OCI-LY7 (cell line): ENCODE measurements at regions not wholly inside any gene's neighbourhood (a gene's known extent, or its start where the extent isn't known, plus 50 kb on each side); places are given as distances from the start of the nearest gene placed in this dataset.

ENCODE experiments used
- BruUV-seq: library from RNA; stranded (reverse); fragments of 400-500 nt; replicated peaks from 2 replicates; lab custom pipeline; 2021; lab: Mats Ljungman, UMichigan
- CTCF ChIA-PET: fragments of 300-600 bp; sonication (Branson Sonifier 250); formaldehyde crosslinking; loops from one replicate; lab custom pipeline; 2022; ENCODE audit warnings: antibody characterized with exemption; ENCODE audit not compliant: unreplicated experiment; lab: Charles Lee
- POLR2A ChIA-PET: fragments of 300-600 bp; sonication (Branson Sonifier 250); formaldehyde crosslinking; loops from one replicate; lab custom pipeline; 2022; ENCODE audit warnings: antibody characterized with exemption; lab: Charles Lee
- DNase-seq: peaks from one replicate; pipeline ENCODE4 v3.0.0-alpha.2; 2015; ENCODE audit warnings: low spot score
- H2AFZ ChIP-seq: fragments of 200-600 bp; sonication (generic), shearing (Covaris generic); 2 replicates; pipeline ENCODE4 v1.6.1; 2014; ENCODE audit warnings: mild to moderate bottlenecking, antibody characterized with exemption, low read length, moderate library complexity
- H3K27ac ChIP-seq: fragments of 200-600 bp; sonication (generic); 2 replicates; pipeline ENCODE4 v1.5.1; 2014; ENCODE audit warnings: mixed run types, low read depth, mild to moderate bottlenecking, moderate library complexity, low read length, inconsistent platforms; ENCODE audit not compliant: poor library complexity, severe bottlenecking
- H3K36me3 ChIP-seq: fragments of 200-600 bp; sonication (generic); 2 replicates; pipeline ENCODE4 v1.6.1; 2014; ENCODE audit warnings: mild to moderate bottlenecking, antibody characterized with exemption, low read length, moderate library complexity, mixed read lengths; ENCODE audit not compliant: insufficient read depth
- H3K4me1 ChIP-seq: fragments of 200-600 bp; sonication (generic); 2 replicates; pipeline ENCODE4 v1.5.1; 2014; ENCODE audit warnings: mild to moderate bottlenecking, low read length; ENCODE audit not compliant: insufficient read depth, poor library complexity, severe bottlenecking
- H3K4me2 ChIP-seq: fragments of 200-600 bp; sonication (generic); 2 replicates; pipeline ENCODE4 v1.6.1; 2014; ENCODE audit warnings: mild to moderate bottlenecking, low read length
- H3K4me3 ChIP-seq: fragments of 200-600 bp; sonication (generic); 2 replicates; pipeline ENCODE4 v1.5.1; 2014; ENCODE audit warnings: mild to moderate bottlenecking, low read depth, low read length; ENCODE audit not compliant: poor library complexity, severe bottlenecking
- H3K79me2 ChIP-seq: fragments of 200-600 bp; sonication (generic); 2 replicates; pipeline ENCODE4 v1.6.1; 2016; ENCODE audit warnings: low read depth, mild to moderate bottlenecking, low read length, moderate library complexity, mixed read lengths; ENCODE audit not compliant: insufficient read depth
- H3K9me2 ChIP-seq: fragments of 200-600 bp; sonication (generic); 2 replicates; pipeline ENCODE4 v1.6.1; 2016; ENCODE audit warnings: mild to moderate bottlenecking, low read length, mixed read lengths; ENCODE audit not compliant: insufficient read depth
- H3K9me3 ChIP-seq: fragments of 200-600 bp; sonication (generic); 2 replicates; pipeline ENCODE4 v1.6.1; 2014; ENCODE audit warnings: mild to moderate bottlenecking, mixed run types, low read length, mixed read lengths
- H4K20me1 ChIP-seq: fragments of 200-600 bp; sonication (generic); 2 replicates; pipeline ENCODE4 v1.6.1; 2014; ENCODE audit warnings: mild to moderate bottlenecking, antibody characterized with exemption, low read length, moderate library complexity, mixed read lengths; ENCODE audit not compliant: insufficient read depth
- EZH2phosphoT487 ChIP-seq: fragments of 200-600 bp; sonication (generic); IDR thresholded peaks from 2 replicates; pipeline ENCODE4 v1.6.1; 2018; ENCODE audit warnings: low read depth, borderline replicate concordance, mild to moderate bottlenecking, mixed run types, antibody characterized with exemption, low read length, moderate library complexity, mixed read lengths
- intact Hi-C: fragments of 100-400 bp; cut with micrococcal nuclease; formaldehyde crosslinking; loops from one replicate; pipeline ENCODE4 v1.10.0; 2022; ENCODE audit not compliant: unreplicated experiment
- TF ChIP-seq, protein P1 (sequence below): fragments of 200-600 bp; sonication (generic); conservative IDR thresholded peaks from 2 replicates; pipeline ENCODE4 v1.5.1; 2014; ENCODE audit warnings: mild to moderate bottlenecking, antibody characterized with exemption, low read length, moderate library complexity, mixed read lengths

GRCh38 chr17:34769899-34770298, 190.5 kb downstream of the TMEM132E start:
- POLR2A ChIA-PET, result interaction anchor here (0.6 kb wide), 1 partner anchor 57 kb away, joined by 3 read pairs; no protein-coding TSS in a partner anchor
- Histone ChIP-seq H4K20me1 (no peaks in the 10 kb centered on the region), H2AFZ (no peak overlapping the region), H3K27ac (no peak overlapping the region), H3K79me2 (no peaks in the 10 kb centered on the region), H3K9me2 (no peaks in the 10 kb centered on the region), H3K4me1 (no peaks in the 10 kb centered on the region), H3K9me3 (no peaks in the 10 kb centered on the region), H3K4me2 (no peak overlapping the region), H3K4me3 (no peak overlapping the region), H3K36me3 (no peaks in the 10 kb centered on the region)
- no peak for TF ChIP-seq EZH2phosphoT487
- intact Hi-C loops, result loop anchor here (10.0 kb wide), 1 partner anchor 95 kb away; no protein-coding TSS in a partner anchor
- CTCF ChIA-PET, result no interaction called here
- DNase-seq, result no peak
- no TSS peak for BruUV-seq

DNA sequence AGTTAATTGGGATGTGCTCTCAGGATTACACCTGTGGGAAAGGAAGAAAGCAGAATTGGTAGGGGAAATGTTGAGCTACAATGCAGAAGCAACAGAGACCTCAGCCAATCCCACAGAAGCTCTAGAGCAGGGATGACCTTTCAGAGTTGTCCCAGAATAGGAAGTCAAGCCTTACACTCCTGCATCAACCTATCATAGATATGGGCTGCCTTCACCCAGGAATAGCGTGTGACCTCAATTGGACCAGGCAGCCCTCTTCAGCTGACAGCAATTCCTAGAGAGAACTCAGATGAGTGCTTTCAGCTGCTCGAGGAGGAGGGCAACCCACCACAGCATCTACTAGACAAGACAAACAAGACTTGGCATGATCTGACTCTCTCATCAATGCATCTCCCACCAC, 189.7 kb downstream of the TMEM132E start:
- TF ChIP-seq EZH2phosphoT487, result no peak
- TF ChIP-seq, protein P1, sequence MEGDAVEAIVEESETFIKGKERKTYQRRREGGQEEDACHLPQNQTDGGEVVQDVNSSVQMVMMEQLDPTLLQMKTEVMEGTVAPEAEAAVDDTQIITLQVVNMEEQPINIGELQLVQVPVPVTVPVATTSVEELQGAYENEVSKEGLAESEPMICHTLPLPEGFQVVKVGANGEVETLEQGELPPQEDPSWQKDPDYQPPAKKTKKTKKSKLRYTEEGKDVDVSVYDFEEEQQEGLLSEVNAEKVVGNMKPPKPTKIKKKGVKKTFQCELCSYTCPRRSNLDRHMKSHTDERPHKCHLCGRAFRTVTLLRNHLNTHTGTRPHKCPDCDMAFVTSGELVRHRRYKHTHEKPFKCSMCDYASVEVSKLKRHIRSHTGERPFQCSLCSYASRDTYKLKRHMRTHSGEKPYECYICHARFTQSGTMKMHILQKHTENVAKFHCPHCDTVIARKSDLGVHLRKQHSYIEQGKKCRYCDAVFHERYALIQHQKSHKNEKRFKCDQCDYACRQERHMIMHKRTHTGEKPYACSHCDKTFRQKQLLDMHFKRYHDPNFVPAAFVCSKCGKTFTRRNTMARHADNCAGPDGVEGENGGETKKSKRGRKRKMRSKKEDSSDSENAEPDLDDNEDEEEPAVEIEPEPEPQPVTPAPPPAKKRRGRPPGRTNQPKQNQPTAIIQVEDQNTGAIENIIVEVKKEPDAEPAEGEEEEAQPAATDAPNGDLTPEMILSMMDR, result no peak
- BruUV-seq, result no TSS peak
- no peaks in the 10 kb centered on the region for H3K4me1 ChIP-seq
- no peak overlapping the region for H3K4me2 ChIP-seq
- no peaks in the 10 kb centered on the region for H4K20me1 ChIP-seq
- CTCF ChIA-PET, result no interaction called here
- DNase-seq, result no peak
- H3K79me2 ChIP-seq, result no peaks in the 10 kb centered on the region
- intact Hi-C loops, result no loop called here
- no peaks in the 10 kb centered on the region for H3K9me2 ChIP-seq
- H3K9me3 ChIP-seq, result no peaks in the 10 kb centered on the region
- no peak overlapping the region for H3K27ac ChIP-seq
- H3K36me3 ChIP-seq, result no peaks in the 10 kb centered on the region
- H2AFZ ChIP-seq, result no peak overlapping the region
- POLR2A ChIA-PET, result no interaction called here
- H3K4me3 ChIP-seq, result no peak overlapping the region

DNA sequence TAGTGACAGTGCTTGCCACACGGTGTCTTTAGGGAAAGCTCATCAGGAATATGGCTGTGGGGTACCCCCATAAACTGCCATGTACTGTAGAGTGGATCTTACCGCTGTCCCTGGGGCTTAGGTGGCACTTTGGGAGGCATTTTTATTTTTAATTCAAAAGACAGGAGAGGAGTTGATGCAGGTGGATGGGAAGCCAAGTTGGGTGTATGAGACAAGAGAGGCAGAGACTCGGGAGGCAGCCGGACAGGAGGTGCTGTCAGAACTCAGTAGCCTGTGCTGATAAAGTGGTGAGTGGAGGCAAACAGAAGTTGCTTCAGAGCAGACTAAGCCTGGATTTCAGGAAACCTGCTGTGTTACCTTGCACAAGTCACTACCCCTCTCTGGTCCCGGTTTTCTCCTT, 185.9 kb downstream of the TMEM132E start:
- Histone ChIP-seq H3K9me2 (no peaks in the 10 kb centered on the region), H3K4me2 (no peak overlapping the region), H3K36me3 (no peaks in the 10 kb centered on the region), H4K20me1 (no peaks in the 10 kb centered on the region), H2AFZ (no peak overlapping the region), H3K79me2 (no peaks in the 10 kb centered on the region), H3K4me1 (no peaks in the 10 kb centered on the region), H3K27ac (no peak overlapping the region), H3K4me3 (no peak overlapping the region), H3K9me3 (no peaks in the 10 kb centered on the region)
- TF ChIP-seq EZH2phosphoT487, result no peak
- TF ChIP-seq, protein P1, result no peak
- POLR2A ChIA-PET, result no interaction called here
- CTCF ChIA-PET, result no interaction called here
- no peak for DNase-seq
- intact Hi-C loops, result no loop called here
- no TSS peak for BruUV-seq
